Peyer's patch (tissue), 4 donors: ENCODE measurements at regions not wholly inside any gene's neighbourhood (a gene's known extent, or its start where the extent isn't known, plus 50 kb on each side); places are given as distances from the start of the nearest gene placed in this dataset.

ENCODE experiments used
- DNase-seq, 3 donors: peaks; one replicate each; pipeline ENCODE4 v3.0.0-alpha.2; 2017 to 2019
- H3K27ac ChIP-seq, 4 donors: fragments of 200-600 bp; sonication (generic); one replicate each; pipeline ENCODE4 v1.5.1; 2016 to 2019
- H3K27me3 ChIP-seq, 2 donors: fragments of 200-600 bp; sonication (generic); one replicate each; pipeline ENCODE4 v1.5.1; 2019
- H3K36me3 ChIP-seq, 3 donors: fragments of 200-600 bp; sonication (generic); one replicate each; pipeline ENCODE4 v1.5.1; 2016 to 2019
- H3K4me1 ChIP-seq, 4 donors: fragments of 200-600 bp; sonication (generic); one replicate each; pipeline ENCODE4 v1.5.1; 2016 to 2019
- H3K4me3 ChIP-seq, 4 donors: fragments of 200-600 bp; sonication (generic); 1 replicate in 3 of 4; 2 replicates in 1 of 4; pipeline ENCODE4 v1.5.1; 2016 to 2019; ENCODE audit warnings: mild to moderate bottlenecking in 1 of 4
- H3K9me3 ChIP-seq, 4 donors: fragments of 200-600 bp; sonication (generic); one replicate each; pipeline ENCODE4 v1.5.1; 2016 to 2019; ENCODE audit warnings: mild to moderate bottlenecking in 1 of 4
- CTCF ChIP-seq, 6 experiments: fragments of 450-650 bp in 4 of 6; fragments of 200-600 bp in 2 of 6; sonication (generic) in 1 of 6; IDR thresholded peaks; one replicate each; pipeline ENCODE4 v1.5.1; 2017 to 2019; ENCODE audit warnings: antibody characterized with exemption in 6 of 6, mild to moderate bottlenecking in 3 of 6, moderate library complexity in 1 of 6
- POLR2A ChIP-seq, 2 donors: fragments of 450-650 bp; IDR thresholded peaks; one replicate each; pipeline ENCODE4 v1.5.1; 2017; ENCODE audit warnings: antibody characterized with exemption in 2 of 2, mild to moderate bottlenecking in 2 of 2, moderate library complexity in 2 of 2

GRCh38 chrX:69221239-69222102, 56.2 kb upstream of the PJA1 start:
- no peaks in the 10 kb centered on the region for H3K36me3 ChIP-seq
- no peak for DNase-seq
- no peak overlapping the region for H3K4me3 ChIP-seq
- H3K27me3 ChIP-seq: no peaks in the 10 kb centered on the region
- H3K27ac ChIP-seq: no peak overlapping the region
- TF ChIP-seq POLR2A (IDR thresholded peaks at IDR 0.05) (no peak), CTCF (IDR thresholded peaks at IDR 0.05) (no peak)
- no peaks in the 10 kb centered on the region for H3K9me3 ChIP-seq
- no peaks in the 10 kb centered on the region for H3K4me1 ChIP-seq

- DNase-seq: no peak
- Histone ChIP-seq H3K4me1 (no peaks in the 10 kb centered on the region), H3K27me3 (no peaks in the 10 kb centered on the region), H3K36me3 (no peaks in the 10 kb centered on the region), H3K4me3 (no peak overlapping the region), H3K27ac (no peak overlapping the region), H3K9me3 (no peaks in the 10 kb centered on the region)
- TF ChIP-seq CTCF (IDR thresholded peaks at IDR 0.05) (no peak), POLR2A (IDR thresholded peaks at IDR 0.05) (no peak)
These were observed 53.2 kb upstream of the PJA1 start for GRCh38 chrX:69218407-69218997.

- no peak overlapping the region for H3K27ac ChIP-seq
These were observed 51.7 kb upstream of the PJA1 start for GRCh38 chrX:69216911-69217310.

GRCh38 chrX:69216446-69216845, 51.2 kb upstream of the PJA1 start:
- Histone ChIP-seq H3K36me3 (no peaks in the 10 kb centered on the region), H3K9me3 (no peaks in the 10 kb centered on the region), H3K4me1 (no peaks in the 10 kb centered on the region), H3K27me3 (no peaks in the 10 kb centered on the region), H3K27ac (no peak overlapping the region), H3K4me3 (no peak overlapping the region)
- DNase-seq: no peak
- TF ChIP-seq POLR2A (IDR thresholded peaks at IDR 0.05): no peak
- TF ChIP-seq CTCF (IDR thresholded peaks at IDR 0.05): no peak

More at GRCh38 chrX:69216911-69217310, 51.7 kb upstream of the PJA1 start:
- Histone ChIP-seq H3K4me1 (no peaks in the 10 kb centered on the region), H3K27me3 (no peaks in the 10 kb centered on the region), H3K4me3 (no peak overlapping the region), H3K9me3 (no peaks in the 10 kb centered on the region), H3K36me3 (no peaks in the 10 kb centered on the region)
- no peak for DNase-seq
- TF ChIP-seq POLR2A (IDR thresholded peaks at IDR 0.05): no peak
- no peak for TF ChIP-seq CTCF (IDR thresholded peaks at IDR 0.05)

GRCh38 chrX:69215161-69215875, 50.1 kb upstream of the PJA1 start:
- Histone ChIP-seq H3K9me3 (no peaks in the 10 kb centered on the region), H3K27me3 (no peaks in the 10 kb centered on the region), H3K4me1 (no peaks in the 10 kb centered on the region), H3K4me3 (no peak overlapping the region), H3K36me3 (no peaks in the 10 kb centered on the region), H3K27ac (no peak overlapping the region)
- no peak for TF ChIP-seq POLR2A (IDR thresholded peaks at IDR 0.05)
- TF ChIP-seq CTCF (IDR thresholded peaks at IDR 0.05): no peak
- DNase-seq: no peak
